ENCODE measurements at regions not wholly inside any gene's neighbourhood (a gene's known extent, or its start where the extent isn't known, plus 50 kb on each side); places are given as distances from the start of the nearest gene placed in this dataset.

DNA sequence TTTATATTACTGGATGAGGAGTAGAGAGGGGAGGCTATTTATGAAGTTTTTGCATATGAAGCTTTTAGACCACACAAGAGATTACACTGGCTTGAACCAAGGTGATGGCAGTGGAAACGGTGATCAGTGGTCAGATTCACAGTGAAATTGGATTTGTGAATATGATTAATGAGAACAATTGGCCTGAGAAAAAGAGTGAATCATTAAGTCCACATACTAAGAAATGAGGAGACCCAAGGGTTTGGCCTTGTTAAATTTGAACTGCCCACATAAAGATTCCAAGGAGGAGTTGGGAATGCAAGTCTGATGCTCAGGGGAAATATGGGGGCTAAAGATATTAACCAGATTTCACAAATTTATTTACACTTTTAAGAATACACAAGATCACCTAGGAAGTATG lies 155.3 kb upstream of the ADGRL3 start:
- TF ChIP-seq TOE1 (CRISPR knock-in tag; IDR thresholded peaks at IDR 0.05), result no peak
- no peak for TF ChIP-seq HOMEZ (CRISPR knock-in tag; IDR thresholded peaks at IDR 0.05; ENCODE audit: low read depth)
- TF ChIP-seq CBX1 (IDR thresholded peaks at IDR 0.05; ENCODE audit: low read depth), result no peak
- TF ChIP-seq, protein P1, sequence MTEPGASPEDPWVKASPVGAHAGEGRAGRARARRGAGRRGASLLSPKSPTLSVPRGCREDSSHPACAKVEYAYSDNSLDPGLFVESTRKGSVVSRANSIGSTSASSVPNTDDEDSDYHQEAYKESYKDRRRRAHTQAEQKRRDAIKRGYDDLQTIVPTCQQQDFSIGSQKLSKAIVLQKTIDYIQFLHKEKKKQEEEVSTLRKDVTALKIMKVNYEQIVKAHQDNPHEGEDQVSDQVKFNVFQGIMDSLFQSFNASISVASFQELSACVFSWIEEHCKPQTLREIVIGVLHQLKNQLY (CRISPR knock-in tag; IDR thresholded peaks at IDR 0.05), result no peak
- TF ChIP-seq TAF1 (CRISPR knock-in tag; IDR thresholded peaks at IDR 0.05), result no peak
- no peak for TF ChIP-seq SMARCC2 (IDR thresholded peaks at IDR 0.05)
- no peak for TF ChIP-seq RFX5 (IDR thresholded peaks at IDR 0.05; ENCODE audit: low read depth, low read length)
- TF ChIP-seq ZSCAN9 (CRISPR knock-in tag; IDR thresholded peaks at IDR 0.05; ENCODE audit: borderline replicate concordance), result no peak
- TF ChIP-seq, protein P2, sequence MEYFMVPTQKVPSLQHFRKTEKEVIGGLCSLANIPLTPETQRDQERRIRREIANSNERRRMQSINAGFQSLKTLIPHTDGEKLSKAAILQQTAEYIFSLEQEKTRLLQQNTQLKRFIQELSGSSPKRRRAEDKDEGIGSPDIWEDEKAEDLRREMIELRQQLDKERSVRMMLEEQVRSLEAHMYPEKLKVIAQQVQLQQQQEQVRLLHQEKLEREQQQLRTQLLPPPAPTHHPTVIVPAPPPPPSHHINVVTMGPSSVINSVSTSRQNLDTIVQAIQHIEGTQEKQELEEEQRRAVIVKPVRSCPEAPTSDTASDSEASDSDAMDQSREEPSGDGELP (IDR thresholded peaks at IDR 0.05; ENCODE audit: borderline replicate concordance, low read depth), result no peak
- TF ChIP-seq, protein P3, sequence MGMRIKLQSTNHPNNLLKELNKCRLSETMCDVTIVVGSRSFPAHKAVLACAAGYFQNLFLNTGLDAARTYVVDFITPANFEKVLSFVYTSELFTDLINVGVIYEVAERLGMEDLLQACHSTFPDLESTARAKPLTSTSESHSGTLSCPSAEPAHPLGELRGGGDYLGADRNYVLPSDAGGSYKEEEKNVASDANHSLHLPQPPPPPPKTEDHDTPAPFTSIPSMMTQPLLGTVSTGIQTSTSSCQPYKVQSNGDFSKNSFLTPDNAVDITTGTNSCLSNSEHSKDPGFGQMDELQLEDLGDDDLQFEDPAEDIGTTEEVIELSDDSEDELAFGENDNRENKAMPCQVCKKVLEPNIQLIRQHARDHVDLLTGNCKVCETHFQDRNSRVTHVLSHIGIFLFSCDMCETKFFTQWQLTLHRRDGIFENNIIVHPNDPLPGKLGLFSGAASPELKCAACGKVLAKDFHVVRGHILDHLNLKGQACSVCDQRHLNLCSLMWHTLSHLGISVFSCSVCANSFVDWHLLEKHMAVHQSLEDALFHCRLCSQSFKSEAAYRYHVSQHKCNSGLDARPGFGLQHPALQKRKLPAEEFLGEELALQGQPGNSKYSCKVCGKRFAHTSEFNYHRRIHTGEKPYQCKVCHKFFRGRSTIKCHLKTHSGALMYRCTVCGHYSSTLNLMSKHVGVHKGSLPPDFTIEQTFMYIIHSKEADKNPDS (CRISPR knock-in tag; IDR thresholded peaks at IDR 0.05), result no peak
- no peak for TF ChIP-seq ZNF543 (CRISPR knock-in tag; IDR thresholded peaks at IDR 0.05)
- no peak for TF ChIP-seq SIN3A (IDR thresholded peaks at IDR 0.05; ENCODE audit: borderline replicate concordance, low read depth, low read length)
- TF ChIP-seq CERS6 (CRISPR knock-in tag; IDR thresholded peaks at IDR 0.05), result no peak
